ENCODE measurements at regions not wholly inside any gene's neighbourhood (a gene's known extent, or its start where the extent isn't known, plus 50 kb on each side); places are given as distances from the start of the nearest gene placed in this dataset.
"Not testable (repeated sequence)": the region's sequence is repeated elsewhere in the genome, so short reads cannot be mapped to it uniquely, and the experiment has no call there.

DNA sequence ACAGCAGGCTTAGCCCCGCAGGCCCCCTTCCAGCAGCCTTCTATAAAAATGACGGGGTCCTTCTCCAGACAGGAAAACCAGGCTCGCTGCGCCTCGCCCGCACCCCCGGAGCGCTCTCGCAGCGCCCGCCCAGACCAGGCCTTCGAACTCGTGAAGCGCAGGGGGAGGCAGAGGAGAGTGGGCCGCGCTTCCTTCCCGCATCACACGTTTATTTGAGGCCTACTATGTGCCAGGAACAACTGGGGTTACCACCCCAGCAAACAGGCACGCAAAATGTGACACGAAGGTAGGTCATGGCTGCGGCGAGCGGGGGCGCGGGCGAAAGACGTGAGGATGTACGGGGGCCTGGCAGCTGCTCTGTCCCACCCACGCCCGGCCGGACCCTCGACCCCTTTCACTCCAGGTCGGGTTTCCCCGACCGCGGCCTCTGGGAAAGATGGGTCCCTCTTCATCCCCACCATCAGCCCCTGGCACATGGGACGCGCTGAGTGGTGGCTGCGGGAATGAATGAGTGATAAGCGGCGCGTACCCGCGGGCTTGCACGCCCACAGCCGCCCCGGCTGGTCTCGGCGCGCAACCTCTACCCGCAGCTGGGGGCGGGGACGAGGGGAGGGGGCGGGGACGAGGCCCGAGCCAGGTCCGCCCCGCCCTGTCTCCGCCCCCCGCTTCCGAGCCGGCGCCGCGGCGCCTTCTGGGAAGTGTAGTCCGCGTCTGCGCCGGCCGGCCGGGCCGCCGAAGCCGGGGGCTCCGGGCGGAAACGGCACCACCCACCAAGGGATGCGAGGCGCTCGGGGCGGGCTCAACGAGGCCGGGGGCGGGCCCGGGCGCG, 59.1 kb downstream of the ZNF467 start:
- DNase-seq: peak; percentile 66

DNA sequence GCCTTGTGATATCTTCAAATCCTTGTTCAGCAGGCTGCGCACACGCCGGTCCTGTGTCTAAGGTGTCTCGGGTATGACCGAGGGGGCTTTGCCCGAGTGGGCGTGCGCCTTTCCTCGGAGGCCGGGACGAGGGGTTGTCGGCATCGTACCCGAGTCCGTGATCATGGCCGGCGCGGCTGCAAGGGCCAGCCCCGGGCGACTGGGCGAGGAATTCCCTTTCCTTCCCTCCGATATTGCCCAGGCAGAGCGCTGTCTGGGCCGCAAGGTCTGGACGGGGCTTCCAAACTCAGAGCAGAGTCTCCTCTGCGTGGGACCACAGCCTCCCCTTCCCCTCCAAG, 59.7 kb downstream of the ZNF467 start:
- DNase-seq: no peak

DNA sequence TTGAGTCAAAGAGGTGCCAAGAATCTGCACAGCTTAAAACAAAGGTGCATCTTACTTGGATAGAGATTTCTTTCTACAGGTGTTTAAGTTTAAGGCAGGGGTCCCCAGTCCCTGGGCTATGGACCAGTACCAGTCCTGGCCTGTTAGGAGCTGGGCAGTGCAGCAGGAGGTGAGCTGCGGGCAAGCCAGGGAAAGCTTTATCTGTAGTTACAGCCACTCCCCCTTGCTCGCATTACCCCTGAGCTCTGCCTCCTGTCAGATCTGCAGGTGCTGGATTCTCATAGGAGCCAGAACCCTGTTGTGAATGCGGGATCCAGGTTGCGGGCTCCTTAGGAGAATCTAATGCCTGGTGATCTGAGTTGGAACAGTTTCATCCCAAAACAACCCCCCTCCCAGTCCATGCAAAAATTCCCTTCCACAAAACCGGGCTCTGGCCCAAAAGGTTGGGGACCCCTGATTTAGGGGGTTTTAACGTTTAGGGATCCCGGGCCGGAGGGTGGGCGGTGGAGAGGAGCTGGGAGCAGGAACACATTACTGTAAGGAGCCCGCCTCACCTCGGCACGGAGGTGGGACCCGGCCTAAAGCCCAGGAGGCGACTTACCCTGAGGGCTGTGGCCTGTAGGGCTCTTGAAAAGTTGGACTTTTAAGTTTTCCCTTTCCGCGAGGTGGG, 60.2 kb downstream of the ZNF467 start:
- DNase-seq: no peak

DNA sequence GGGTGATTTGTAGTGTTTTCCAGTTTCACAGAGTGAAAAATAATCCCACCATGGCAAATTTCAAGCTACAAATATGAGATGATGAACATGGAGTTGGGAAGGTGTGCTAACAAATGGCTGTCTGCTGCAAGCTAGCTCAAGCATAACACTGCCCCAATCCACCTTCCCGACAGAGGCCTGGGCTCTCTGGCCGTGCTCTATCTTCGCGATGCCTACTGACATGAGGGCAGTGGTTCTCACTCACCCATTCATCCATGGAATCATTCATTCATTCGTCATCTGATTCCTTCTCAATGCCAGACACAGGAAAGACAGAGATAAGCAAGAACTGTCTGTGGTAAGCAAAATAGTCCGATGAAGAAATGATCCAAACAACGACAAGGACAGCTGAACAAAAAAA, 65.4 kb downstream of the ZNF467 start:
- no peak for DNase-seq

DNA sequence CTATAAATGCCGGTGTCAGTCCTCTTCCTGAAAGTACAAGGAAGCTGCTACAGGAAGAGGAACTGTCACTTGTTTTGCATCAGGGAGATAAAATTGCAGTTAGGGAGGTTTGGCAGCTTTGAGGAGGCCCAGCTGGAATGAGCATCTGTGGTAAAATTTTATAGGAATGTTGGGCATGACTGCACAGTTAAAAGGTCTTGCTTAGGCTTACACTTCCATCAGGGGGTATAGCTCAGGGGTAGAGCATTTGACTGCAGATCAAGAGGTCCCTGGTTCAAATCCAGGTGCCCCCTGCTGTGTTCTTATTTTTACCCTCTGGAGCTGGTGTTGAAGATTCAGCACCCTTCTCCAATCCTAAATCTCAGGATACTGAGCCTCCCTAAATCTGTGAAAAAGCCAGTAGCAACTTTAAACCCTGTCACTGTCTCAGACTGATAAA, 65.9 kb downstream of the ZNF467 start:
- DNase-seq: no peak

DNA sequence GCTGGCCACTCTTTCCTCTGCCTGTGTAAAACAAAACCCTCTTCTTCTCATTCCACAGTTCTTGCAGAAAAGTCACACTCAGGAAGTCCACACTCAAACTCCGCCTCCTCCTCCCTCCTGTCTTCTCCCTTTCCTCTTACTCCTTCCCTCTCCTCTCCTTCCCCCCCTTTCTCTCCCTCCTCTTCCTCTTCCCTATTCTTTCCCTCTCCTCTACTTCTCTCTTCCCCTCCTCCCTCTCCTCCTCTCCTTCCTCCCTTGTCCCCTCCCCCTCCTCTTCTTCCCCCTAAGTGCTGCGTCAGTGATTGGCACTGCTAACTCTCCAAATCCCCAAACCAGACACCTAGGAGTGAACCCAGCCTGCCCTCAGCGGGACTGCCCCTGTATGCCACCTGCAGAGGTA, 67.0 kb downstream of the ZNF467 start:
- DNase-seq: no peak

DNA sequence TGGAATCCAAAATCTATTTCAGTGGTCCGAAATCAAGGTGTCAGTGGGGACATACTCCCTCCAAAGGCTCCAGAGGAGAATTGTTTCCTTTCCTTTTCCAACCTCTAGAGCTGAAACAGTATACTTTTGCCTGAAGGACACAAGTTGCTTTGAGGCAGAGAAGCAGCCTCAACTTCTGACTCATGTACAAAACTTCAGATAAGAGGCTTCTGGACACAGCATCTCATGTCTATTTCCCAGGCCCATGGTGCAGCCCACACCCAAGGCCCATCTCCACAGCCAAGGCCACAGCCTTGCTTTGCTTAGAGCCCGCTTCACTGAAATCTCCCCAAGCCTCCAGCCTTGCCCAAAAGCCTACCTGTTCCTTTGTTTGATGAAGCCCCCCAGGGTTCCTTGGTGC, 68.9 kb downstream of the ZNF467 start:
- DNase-seq: no peak

DNA sequence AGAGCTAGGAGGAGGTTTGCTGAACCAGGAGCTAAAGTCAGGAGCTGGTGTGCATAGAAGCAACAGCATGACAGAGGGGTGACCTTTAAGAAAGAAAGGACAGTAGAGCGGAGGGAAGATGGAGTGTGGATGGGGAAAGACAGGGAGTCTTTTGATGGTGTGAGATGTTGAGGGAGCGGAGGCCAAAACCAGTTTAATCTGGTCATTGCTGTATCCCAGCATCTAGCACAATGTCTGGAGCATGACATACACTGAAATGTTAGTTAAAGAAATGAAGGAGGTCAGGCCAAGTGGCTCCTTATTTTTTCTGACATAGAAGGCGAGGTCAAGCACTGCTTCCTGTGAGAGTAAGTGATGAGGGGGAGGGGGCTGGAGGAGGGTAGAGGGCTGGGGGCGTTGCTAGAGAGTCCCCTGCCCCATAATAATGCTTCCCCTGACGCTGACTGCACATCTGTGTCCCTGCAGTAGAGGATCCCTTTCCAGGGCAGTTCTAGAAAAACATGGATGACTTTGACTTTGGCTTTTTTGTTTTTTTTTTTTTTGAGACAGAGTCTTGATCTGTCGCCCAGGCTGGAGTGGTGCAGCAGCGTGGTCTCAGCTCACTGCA, 70.2 kb downstream of the ZNF467 start:
- no peak for DNase-seq

DNA sequence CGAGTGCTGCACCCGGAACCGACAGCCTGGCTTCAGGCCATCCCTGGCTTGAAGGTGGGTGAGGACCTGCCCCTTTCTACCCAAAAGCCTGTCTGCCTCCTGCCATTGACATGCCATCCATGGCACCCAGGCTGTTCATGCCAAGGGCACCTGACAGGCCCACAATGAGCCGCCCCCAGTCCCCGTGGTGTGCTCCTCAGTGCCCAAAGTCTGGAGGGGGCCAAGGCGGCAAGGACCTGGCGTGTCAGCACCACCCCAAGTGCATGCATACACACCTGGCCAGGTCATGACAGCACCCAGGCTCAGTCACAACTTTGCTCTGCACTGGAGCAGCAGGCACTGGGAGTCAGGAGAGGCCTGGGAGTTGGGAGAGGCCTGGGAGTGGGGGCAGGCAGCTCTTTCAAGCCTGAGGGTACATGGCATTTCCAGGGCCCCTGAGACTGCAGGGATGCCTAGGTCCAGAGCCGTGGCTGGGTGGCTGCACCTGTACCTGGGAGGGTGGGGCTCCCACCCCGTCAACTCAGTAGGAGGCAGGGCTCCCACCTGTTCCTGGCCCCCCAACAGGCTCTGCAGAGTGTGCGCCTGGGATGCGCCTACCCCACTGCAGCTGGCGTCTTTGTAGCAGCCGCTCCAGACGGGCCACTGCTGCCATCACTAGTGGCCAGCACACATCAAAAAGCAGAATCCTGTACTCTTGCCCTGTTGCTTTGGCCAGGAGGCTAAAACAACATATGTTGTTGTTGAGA, 71.7 kb downstream of the ZNF467 start:
- no peak for DNase-seq

DNA sequence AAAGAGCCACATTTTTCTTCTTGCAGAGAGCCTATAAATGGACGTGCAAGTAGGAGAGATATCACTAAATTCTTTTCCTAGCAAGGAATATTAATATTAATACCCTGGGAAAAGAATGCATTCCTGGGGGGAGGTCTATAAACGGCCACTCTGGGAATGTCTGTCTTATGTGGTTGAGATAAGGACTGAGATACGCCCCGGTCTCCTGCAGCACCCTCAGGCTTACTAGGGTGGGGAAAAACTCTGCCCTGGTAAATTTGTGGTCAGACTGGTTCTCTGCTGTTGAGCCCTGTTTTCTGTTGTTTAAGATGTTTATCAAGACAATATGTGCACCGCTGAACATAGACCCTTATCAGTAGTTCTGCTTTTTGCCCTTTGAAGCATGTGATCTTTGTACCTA, 75.6 kb downstream of the ZNF467 start:
- not testable (repeated sequence) for DNase-seq

DNA sequence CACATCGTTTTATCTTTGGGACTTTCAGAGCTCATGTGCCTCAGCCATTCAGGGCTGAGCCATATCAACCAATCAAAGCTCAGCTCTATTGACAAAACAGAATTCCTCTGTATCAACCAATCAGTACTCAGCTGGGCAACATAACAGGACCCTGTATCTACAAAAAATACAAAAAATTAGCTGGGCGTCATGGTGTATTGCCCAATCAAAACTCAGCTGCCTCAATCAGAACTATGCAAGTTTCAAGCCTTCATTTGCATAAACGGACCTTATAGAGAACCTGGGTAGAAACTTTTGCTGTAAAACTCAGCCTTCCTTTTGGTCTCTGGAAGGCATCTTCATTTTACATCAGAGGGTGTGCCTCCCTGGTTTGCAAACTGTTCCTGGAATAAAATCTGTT, 77.1 kb downstream of the ZNF467 start:
- DNase-seq: no peak

DNA sequence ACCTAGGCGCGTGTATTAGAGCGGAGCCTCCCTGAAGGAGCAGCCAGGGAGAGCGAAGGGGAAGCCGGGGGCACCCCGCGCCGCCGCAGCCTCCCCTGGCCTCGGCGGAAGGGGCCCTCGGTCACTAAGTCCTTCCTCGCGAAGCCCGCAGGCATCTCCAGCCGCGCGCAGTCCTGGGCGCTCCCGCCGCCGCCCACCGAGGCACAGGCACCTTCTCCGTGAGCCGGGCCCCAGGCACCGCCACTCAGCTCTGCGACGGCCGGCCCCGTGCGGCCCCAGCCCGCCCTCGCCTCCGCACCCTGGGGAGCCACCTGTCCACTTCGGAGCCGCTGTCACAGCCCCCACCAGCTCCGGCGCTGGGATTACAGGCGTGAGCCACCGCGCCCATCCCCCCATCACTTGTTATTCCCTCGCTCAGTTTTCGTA, 80.8 kb downstream of the ZNF467 start:
- DNase-seq: no peak

DNA sequence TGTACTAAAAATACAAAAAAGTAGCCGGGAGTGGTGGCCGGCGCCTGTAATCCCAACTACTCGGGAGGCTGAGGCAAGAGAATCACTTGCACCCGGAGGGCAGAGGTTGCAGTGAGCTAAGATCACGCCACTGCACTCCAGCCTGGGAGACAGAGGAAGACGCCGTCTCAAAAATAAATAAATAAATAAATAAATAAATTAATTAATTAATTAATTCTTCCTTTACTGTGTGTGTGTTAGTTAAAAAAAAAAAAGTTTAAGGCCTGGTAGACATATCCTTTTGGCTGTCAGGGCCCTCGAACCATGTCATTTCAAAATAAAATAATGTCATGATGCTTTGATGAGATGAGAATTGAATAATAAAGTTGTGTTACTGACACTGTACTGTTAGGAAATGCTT, 81.3 kb downstream of the ZNF467 start:
- no peak for DNase-seq

DNA sequence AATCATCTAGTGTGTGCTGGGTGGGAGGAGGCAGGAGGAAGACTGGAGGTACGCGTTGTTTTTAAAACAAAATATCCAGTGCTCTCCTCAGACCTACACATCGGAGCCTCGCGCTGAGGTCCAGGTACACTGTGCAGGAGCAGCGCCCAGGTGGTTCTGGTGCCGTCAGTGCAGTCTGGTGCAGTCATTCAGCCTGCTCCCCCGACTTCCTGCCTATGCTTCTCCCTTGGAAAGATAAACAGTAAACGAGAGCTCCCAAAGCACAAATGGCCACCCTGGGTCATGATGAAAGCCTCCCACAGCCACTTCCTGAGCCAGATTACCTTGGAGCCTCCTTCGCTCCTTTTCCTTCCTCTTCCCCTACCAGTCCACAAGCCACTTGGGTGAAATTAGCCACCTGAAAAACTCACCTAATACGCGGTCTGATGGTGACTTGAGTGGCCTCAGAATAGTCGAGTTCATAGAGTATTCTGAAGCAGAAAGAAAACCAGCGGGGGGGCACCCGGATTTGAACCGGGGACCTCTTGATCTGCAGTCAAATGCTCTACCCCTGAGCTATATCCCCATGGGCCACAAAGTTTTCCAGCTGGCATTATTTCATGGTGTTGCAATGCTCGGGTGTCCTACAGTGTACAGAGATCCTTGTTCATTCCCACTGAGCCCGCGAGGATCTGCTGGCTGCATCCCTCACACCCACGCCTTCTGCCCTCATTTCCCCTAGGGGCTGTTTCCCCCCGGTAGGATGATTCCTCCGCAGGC, 82.5 kb downstream of the ZNF467 start:
- DNase-seq: no peak

DNA sequence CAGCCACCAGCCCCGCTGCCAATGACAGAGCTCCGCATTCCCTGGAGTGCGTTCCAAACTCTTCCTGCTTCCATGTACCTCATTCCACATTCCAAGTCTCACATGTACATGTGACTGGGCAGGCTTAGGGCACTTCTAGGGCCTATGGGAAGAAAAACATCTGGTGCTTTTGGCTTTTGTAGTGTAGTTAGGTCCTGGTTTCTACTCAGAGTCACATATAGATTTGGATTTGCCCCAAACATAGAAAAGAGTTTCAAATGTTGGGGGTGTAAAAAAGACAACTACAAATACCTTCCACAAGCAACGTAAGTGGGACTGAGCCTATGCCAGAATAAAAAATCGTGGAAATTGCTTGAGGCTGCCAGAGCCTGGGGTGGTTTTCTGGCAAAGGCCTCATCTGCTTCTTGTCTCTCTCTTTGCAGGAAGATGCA, 84.1 kb downstream of the ZNF467 start:
- no peak for DNase-seq

DNA sequence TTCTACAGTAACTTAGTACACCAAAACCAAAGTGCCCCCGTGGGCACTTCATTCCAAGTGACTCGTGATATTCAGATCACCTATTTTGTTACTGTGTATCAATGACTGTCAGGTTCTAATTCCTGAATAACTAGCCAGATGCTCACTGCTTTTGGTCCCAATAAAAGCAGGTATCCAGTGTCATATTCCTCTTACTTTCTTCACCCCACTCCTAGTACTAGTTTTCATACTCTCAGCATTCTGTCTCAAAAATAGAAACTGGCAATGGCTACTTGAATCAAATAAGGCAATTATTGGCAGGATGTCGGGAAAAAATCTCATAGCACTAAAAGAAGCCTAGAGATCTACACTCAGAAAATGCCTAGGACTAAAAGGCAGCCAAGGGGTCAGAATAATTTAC, 84.6 kb downstream of the ZNF467 start:
- no peak for DNase-seq

DNA sequence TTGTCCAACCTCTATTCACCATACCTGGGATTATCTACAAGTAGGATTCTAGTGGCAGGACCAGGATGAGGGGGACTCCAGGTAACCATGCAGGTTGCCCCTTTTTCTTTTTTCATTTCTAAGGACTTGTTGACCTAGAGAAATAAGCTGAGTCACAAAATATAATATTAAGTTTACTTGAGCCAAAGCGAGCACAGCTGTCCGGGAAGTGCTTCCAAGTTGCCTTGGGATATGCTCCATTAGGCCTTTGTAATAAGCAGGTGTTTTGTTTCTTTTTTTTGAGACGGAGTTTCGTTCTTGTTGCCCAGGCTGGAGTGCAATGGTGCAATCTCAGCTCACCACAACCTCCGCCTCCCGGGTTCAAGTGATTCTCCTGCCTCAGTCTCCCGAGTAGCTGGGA, 85.6 kb downstream of the ZNF467 start:
- DNase-seq: not testable (repeated sequence)

DNA sequence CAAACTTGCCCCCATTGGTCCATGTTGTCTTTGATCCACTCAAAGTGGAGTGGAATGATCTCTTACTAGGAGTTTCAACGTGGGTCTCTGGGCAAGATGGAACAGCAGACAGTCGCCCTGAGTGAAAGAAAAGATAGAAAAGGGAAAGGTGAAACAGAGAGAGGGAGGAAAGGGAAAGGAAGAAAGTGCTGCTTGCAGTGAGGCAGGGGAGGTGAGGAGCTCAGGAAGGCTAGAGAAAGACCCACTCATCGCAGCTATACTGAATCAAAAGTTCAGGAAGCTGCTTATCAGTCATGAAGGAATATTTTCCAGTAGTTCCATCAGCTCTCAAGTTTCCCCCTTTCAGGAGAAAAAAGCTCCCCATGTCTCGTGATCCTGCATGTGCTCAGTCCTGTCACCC, 86.9 kb downstream of the ZNF467 start:
- no peak for DNase-seq

DNA sequence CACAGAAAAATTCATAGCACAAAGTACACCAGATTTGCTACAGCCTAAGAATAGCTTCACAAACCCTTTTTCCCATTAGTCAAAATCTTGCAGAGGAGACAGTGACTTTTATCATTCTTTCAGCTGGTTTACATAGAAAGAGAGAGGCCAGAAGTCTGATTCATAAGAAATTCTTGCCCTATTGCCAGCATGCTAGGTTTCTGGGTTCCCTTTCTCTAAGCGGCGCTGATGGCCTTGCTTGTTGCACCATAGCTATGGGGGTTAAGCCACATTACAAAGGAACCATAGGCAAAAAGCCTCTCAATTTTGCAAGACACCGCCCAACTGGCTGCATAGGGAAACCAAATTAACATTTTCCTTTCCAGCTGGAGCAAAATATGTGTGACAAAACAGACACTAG, 87.4 kb downstream of the ZNF467 start:
- DNase-seq: no peak

DNA sequence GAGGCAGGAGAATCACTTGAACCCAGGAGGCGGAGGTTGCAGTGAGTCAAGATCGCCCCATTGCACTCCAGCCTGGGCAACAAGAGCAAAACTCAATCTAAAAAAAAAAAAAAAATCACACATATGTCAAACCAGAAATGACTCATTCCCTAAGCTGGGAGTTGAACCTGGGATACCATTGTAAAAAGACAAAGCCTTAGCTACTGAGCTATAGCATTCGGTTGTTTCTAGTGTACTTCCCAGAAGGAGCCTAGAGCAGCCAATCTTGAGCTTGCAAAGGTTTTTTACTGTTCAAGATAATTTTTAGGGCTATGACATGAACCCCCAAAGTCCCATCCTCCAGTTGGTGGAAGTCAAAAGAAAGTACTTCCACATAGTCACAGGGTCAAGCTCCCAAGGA, 87.9 kb downstream of the ZNF467 start:
- DNase-seq: no peak

DNA sequence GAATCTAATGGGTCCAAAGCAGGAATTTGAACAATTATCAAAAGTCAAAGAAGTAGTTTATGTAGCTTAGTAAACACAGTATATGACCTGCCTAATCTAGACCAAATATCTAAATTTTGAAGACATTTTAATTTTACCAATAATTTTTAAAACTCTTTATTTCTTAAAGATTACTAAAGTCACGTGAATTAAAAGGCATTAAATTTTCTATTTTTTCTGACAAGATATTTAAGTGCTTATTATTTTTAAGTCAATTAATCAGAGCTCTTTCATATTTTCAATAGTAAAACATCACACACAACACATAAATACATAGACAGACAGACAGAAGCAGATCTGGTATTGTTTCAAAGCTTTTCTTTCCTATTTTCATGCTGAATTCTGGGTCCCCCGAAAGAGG, 89.5 kb downstream of the ZNF467 start:
- no peak for DNase-seq

DNA sequence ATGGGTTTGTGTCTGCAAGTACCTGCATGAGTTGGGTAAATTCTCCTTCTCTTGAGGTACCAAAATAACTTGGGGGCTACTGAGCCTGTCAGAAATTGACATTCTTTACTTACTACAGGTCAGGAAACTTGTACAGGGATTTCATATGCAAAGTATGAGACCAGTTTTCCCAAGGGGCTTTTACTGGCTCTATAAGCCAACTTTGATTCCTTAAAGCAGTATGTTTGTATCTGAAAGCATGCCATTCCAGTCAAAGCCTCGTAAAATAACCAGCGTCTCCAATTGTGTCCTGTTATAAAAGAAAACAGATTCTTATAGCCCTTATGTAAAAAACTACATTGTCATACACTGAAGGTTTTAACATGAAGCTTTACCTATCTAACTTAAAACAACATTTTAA, 90.2 kb downstream of the ZNF467 start:
- no peak for DNase-seq

DNA sequence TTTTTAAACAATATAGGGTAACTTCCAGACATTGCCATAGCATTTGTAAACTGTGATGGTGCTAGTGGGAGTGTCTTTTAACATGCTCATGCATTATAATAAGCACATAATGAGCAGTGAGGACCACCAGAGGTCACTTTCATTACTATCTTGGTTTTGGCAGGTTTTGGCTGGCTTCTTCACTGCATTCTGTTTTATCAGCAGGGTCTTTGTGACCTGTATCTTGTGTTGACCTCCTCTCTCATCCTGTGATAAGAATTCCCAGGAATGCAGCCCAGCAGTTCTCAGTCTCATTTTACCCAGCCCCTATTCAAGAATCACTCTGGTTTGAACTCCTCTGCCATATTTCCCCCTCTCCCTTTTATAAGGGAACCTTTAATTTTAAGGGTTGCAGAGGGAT, 91.3 kb downstream of the ZNF467 start:
- DNase-seq: no peak

Data from NCI-H2081 treated with DMSO at 0.1 percent for 48 hours (cell line).